A673 (cell line): ENCODE measurements at regions not wholly inside any gene's neighbourhood (a gene's known extent, or its start where the extent isn't known, plus 50 kb on each side); places are given as distances from the start of the nearest gene placed in this dataset.

Experiments used
- BruUV-seq: library from RNA; stranded (reverse); fragments of 400-500 nt; replicated peaks from 2 replicates; lab custom pipeline; 2021; lab: Mats Ljungman, UMichigan
- CTCF ChIA-PET: fragments of 300-600 bp; sonication (Branson Sonifier 250); formaldehyde crosslinking; loops from one replicate; lab custom pipeline; 2022; ENCODE audit warnings: antibody characterized with exemption; lab: Charles Lee
- POLR2A ChIA-PET: fragments of 300-600 bp; sonication (Branson Sonifier 250); formaldehyde crosslinking; loops from one replicate; lab custom pipeline; 2022; ENCODE audit warnings: antibody characterized with exemption; ENCODE audit not compliant: low non-redundant PET; lab: Charles Lee
- DNase-seq: peaks from one replicate; pipeline ENCODE4 v3.0.0-alpha.2; 2015; ENCODE audit warnings: low spot score
- H3K27ac ChIP-seq: fragments of 200-600 bp; sonication (generic); 2 replicates; pipeline ENCODE4 v1.5.1; 2016; ENCODE audit warnings: mixed run types, low read depth, mild to moderate bottlenecking, mixed read lengths, antibody characterized with exemption, low read length; ENCODE audit not compliant: poor library complexity, severe bottlenecking
- H3K27me3 ChIP-seq: fragments of 200-600 bp; sonication (generic); replicated peaks from 2 replicates; pipeline ENCODE4 v1.6.1; 2017; ENCODE audit warnings: mixed run types, low read depth, mild to moderate bottlenecking, mixed read lengths, antibody characterized with exemption, low read length; ENCODE audit not compliant: insufficient read depth, poor library complexity
- H3K36me3 ChIP-seq: fragments of 200-600 bp; sonication (generic); 2 replicates; pipeline ENCODE4 v1.6.1; 2016; ENCODE audit warnings: mixed run types, mild to moderate bottlenecking, mixed read lengths, antibody characterized with exemption, low read length; ENCODE audit not compliant: insufficient read depth, poor library complexity, severe bottlenecking
- H3K4me1 ChIP-seq: fragments of 200-600 bp; sonication (generic); 2 replicates; pipeline ENCODE4 v1.6.1; 2017; ENCODE audit warnings: mixed run types, mild to moderate bottlenecking, mixed read lengths, antibody characterized with exemption, low read length; ENCODE audit not compliant: insufficient read depth, poor library complexity, severe bottlenecking
- H3K4me3 ChIP-seq: fragments of 200-600 bp; sonication (generic); 2 replicates; pipeline ENCODE4 v1.5.1; 2016; ENCODE audit warnings: low read depth, mixed run types, mild to moderate bottlenecking, mixed read lengths, low read length; ENCODE audit not compliant: poor library complexity, severe bottlenecking
- H3K9me3 ChIP-seq: fragments of 200-600 bp; sonication (generic); 2 replicates; pipeline ENCODE4 v1.6.1; 2016; ENCODE audit warnings: mixed run types, low read depth, mild to moderate bottlenecking, mixed read lengths, antibody characterized with exemption, low read length; ENCODE audit not compliant: poor library complexity, severe bottlenecking
- EZH2 ChIP-seq: fragments of 200-600 bp; sonication (generic); IDR thresholded peaks from 2 replicates; pipeline ENCODE4 v1.6.1; 2017; ENCODE audit warnings: borderline replicate concordance, low read depth, mild to moderate bottlenecking, mixed read lengths, antibody characterized with exemption, low read length; ENCODE audit not compliant: poor library complexity, severe bottlenecking
- intact Hi-C: fragments of 100-400 bp; cut with micrococcal nuclease; formaldehyde crosslinking; loops from one replicate; pipeline ENCODE4 v1.10.0; 2022; ENCODE audit not compliant: unreplicated experiment
- TF ChIP-seq, protein P1 (sequence below): fragments of 300-800, 200-600 bp; sonication (generic); conservative IDR thresholded peaks from 2 replicates; pipeline ENCODE4 v1.5.1; 2017; ENCODE audit warnings: low read depth, mild to moderate bottlenecking, antibody characterized with exemption, low read length, moderate library complexity, mixed read lengths

DNA sequence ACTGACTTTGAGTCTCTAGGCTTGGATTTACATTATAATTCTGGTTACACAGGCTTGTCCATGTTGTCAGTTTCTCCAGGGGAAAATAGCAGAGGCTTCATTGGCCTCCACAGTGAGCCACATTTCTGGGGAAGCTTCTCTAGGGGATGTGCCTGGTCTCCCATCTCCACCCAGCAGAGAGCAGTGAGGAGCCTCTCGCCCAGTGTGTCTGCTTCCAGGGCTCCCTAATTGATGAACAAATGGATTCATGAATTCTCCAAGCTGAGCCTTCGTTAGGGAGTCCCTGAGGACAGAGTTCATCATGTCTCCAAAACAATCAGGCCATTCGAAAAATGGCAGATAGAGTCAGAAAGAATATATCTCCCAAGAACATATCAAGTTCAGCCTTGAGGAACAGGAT is 162.4 kb upstream of the TOX3 start:
- no TSS peak for BruUV-seq
- POLR2A ChIA-PET: no interaction called here

DNA sequence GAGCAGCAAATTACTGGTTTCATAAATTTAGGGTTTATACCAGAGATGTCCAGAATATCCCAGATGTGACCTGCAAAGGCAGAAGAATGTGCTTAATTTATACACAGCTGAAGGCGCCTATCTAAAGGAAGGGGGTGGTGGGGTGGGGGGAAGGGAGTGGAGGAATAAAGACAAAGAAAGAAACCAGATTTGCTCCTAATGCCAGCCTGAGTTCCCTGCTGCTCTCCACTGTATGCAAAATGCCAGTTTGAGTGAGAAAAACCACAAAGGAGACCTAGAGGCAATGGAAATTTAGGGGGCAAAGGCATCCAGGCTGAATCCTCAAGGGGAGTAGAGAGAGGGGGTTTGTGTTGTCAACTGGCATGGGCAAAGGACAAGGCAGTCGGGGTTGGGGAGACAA is 161.5 kb upstream of the TOX3 start:
- intact Hi-C loops: no loop called here
- H3K27me3 ChIP-seq: peaks cover 23% of the 10 kb centered on the region
- no peaks in the 10 kb centered on the region for H3K36me3 ChIP-seq
- no peaks in the 10 kb centered on the region for H3K9me3 ChIP-seq
- no peak overlapping the region for H3K4me3 ChIP-seq
- no peak overlapping the region for H3K27ac ChIP-seq
- TF ChIP-seq EZH2: no peak
- BruUV-seq: no TSS peak
- POLR2A ChIA-PET: no interaction called here
- peaks cover 17% of the 10 kb centered on the region for H3K4me1 ChIP-seq
- DNase-seq: no peak
- CTCF ChIA-PET: no interaction called here

More for the DNA sequence above, 162.4 kb upstream of the TOX3 start:
- Histone ChIP-seq H3K27me3 (peaks cover 23% of the 10 kb centered on the region), H3K4me3 (no peak overlapping the region), H3K9me3 (no peaks in the 10 kb centered on the region), H3K36me3 (no peaks in the 10 kb centered on the region), H3K4me1 (peaks cover 22% of the 10 kb centered on the region), H3K27ac (no peak overlapping the region)
- TF ChIP-seq, protein P1, sequence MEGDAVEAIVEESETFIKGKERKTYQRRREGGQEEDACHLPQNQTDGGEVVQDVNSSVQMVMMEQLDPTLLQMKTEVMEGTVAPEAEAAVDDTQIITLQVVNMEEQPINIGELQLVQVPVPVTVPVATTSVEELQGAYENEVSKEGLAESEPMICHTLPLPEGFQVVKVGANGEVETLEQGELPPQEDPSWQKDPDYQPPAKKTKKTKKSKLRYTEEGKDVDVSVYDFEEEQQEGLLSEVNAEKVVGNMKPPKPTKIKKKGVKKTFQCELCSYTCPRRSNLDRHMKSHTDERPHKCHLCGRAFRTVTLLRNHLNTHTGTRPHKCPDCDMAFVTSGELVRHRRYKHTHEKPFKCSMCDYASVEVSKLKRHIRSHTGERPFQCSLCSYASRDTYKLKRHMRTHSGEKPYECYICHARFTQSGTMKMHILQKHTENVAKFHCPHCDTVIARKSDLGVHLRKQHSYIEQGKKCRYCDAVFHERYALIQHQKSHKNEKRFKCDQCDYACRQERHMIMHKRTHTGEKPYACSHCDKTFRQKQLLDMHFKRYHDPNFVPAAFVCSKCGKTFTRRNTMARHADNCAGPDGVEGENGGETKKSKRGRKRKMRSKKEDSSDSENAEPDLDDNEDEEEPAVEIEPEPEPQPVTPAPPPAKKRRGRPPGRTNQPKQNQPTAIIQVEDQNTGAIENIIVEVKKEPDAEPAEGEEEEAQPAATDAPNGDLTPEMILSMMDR: 0 out of 2 replicates have a peak, but pooled peaks have one; percentile 13
- TF ChIP-seq EZH2: no peak
- intact Hi-C loops: no loop called here
- CTCF ChIA-PET: no interaction called here
- no peak for DNase-seq

DNA sequence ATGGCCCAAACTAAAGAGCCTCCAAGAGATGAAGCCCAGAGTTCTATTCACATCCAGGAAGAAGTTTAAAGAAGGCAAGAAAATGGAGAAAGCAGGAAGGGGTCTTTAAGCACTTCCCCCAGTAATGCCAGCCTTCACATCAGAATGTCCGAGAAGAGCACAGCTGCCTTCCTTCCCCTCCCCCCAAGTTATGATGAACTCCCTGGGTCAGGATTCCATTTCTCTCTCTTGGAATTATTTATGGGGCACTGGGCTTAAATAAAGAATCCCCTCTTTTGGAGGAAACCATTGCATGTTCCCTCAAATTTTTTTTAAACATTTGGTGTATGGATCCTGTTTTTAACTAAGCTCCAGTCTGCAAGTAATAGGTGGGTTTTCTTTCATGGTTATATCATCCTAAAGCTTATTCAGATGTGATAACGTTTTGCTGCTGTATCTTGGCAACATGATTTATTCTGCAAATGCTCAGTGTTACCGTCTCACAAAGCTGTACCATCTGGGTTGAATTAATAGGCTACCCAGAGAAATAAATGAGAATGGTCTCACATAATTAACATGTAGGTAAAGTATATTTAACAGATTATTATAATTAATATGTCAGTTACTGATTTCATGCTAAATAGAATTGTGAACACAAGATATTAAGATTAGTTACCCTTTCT is 160.9 kb upstream of the TOX3 start:
- H3K36me3 ChIP-seq: no peaks in the 10 kb centered on the region
- POLR2A ChIA-PET: no interaction called here

More for the DNA sequence above, 160.9 kb upstream of the TOX3 start:
- DNase-seq: no peak
- no peak overlapping the region for H3K27ac ChIP-seq
- peaks cover 17% of the 10 kb centered on the region for H3K27me3 ChIP-seq
- CTCF ChIA-PET: no interaction called here
- intact Hi-C loops: no loop called here
- peaks cover 15% of the 10 kb centered on the region for H3K4me1 ChIP-seq
- TF ChIP-seq, protein P1: no peak
- no peak for TF ChIP-seq EZH2
- BruUV-seq: no TSS peak
- no peak overlapping the region for H3K4me3 ChIP-seq
- H3K9me3 ChIP-seq: no peaks in the 10 kb centered on the region
